Mesodermal cell (in vitro differentiated cells): ENCODE measurements at regions not wholly inside any gene's neighbourhood (a gene's known extent, or its start where the extent isn't known, plus 50 kb on each side); places are given as distances from the start of the nearest gene placed in this dataset.

ENCODE experiments used
- H3K27ac ChIP-seq: 2 replicates; pipeline ENCODE4 v1.7.0; 2013; ENCODE audit warnings: mild to moderate bottlenecking, low read depth, low read length, moderate library complexity; ENCODE audit not compliant: severe bottlenecking
- H3K36me3 ChIP-seq: 2 replicates; pipeline ENCODE4 v1.7.1; 2013; ENCODE audit warnings: mild to moderate bottlenecking, low read length, moderate library complexity; ENCODE audit not compliant: control insufficient read depth, insufficient read depth
- H3K4me1 ChIP-seq: one replicate; pipeline ENCODE4 v1.7.1; 2013; ENCODE audit warnings: mild to moderate bottlenecking, low read length; ENCODE audit not compliant: insufficient read depth, control insufficient read depth, poor library complexity, severe bottlenecking
- H3K4me3 ChIP-seq: 2 replicates; pipeline ENCODE4 v1.7.0; 2013; ENCODE audit warnings: low read length, control low read depth, mild to moderate bottlenecking; ENCODE audit not compliant: insufficient read depth, poor library complexity, severe bottlenecking; ENCODE audit errors: extremely low read depth
- H3K9me3 ChIP-seq: 2 replicates; pipeline ENCODE4 v1.7.1; 2013; ENCODE audit warnings: mild to moderate bottlenecking, low read length, moderate library complexity; ENCODE audit not compliant: control insufficient read depth
- WGBS, 2 experiments: methylation state at CpG; one replicate each; pipeline ENCODE4 v1.1.5; 2013; ENCODE audit warnings: missing lambda C conversion rate in 2 of 2; ENCODE audit not compliant: insufficient coverage in 2 of 2; 5-methylcytosine and 5-hydroxymethylcytosine counted together

DNA sequence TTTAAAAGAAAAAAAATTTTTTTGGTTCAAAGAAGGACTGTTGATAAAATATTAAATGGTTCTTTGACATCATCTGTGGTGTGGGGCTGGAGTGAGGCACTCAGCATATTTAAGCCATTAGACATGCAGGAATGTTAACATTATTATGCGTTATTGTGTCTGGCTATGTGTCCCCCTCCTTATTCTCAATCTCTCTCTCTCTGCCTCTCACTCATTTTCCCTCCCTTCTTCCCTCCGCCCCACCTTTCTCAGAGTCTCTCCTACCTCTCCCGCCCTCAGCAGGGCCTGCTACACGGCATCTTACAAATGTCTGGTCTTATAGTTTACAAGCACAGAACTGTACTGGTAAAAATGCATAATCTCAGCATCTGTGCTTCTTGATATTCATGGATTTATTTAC is 287.8 kb upstream of the TMEM161B start:
- WGBS, 2 experiments, result 33 to 55% methylated on average over 1 to 2 of the region's 4 CpGs
- no peak overlapping the region for H3K27ac ChIP-seq
- H3K36me3 ChIP-seq, result no peaks in the 10 kb centered on the region
- no peak overlapping the region for H3K4me3 ChIP-seq
- H3K4me1 ChIP-seq, result no peaks in the 10 kb centered on the region
- no peaks in the 10 kb centered on the region for H3K9me3 ChIP-seq

DNA sequence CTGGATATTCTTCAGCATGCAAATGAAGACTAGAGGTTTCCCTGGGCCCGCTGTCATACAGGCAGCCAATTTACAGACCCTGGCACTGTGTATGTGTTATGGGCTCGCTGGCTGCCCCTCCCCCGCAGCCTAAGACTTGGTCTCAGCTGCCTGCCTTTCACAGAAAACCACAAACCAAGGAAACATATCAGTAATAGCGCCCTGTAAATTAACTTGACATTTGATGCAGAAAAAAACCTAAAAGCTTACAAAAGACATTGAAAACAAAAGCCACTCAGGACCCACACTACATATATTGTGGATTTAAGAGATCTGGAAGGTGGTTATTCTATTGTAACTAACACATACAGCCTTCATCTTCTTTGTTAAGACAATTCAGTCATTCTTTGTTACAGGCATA is 287.0 kb upstream of the TMEM161B start:
- no peak overlapping the region for H3K4me3 ChIP-seq
- no peaks in the 10 kb centered on the region for H3K4me1 ChIP-seq
- H3K9me3 ChIP-seq, result no peaks in the 10 kb centered on the region
- no peaks in the 10 kb centered on the region for H3K36me3 ChIP-seq
- no peak overlapping the region for H3K27ac ChIP-seq
- WGBS, 2 experiments, result 17% methylated on average over 2 of the region's 4 CpGs; no CpG with 5 or more reads in 1 of the 2 experiments

DNA sequence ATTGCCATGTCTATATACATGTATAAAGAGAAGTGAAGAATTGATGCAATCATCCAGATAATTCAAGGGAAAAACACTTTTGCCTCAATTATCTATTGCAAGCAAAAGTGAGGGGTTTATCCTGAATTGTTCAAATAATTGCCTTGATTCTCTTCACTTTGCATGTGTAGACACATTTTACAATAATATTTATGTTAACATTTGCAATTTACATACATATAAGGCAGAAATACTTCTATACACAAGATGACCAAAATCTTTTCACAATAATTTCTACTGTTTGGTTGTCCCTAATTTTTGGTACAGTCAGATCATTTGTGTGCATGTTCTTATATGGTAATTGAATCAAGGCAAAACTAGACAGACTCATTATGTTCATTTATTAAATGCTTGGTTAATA is 285.3 kb upstream of the TMEM161B start:
- no peaks in the 10 kb centered on the region for H3K36me3 ChIP-seq
- no peak overlapping the region for H3K27ac ChIP-seq
- H3K9me3 ChIP-seq, result no peaks in the 10 kb centered on the region
- H3K4me3 ChIP-seq, result no peak overlapping the region
- no peaks in the 10 kb centered on the region for H3K4me1 ChIP-seq

DNA sequence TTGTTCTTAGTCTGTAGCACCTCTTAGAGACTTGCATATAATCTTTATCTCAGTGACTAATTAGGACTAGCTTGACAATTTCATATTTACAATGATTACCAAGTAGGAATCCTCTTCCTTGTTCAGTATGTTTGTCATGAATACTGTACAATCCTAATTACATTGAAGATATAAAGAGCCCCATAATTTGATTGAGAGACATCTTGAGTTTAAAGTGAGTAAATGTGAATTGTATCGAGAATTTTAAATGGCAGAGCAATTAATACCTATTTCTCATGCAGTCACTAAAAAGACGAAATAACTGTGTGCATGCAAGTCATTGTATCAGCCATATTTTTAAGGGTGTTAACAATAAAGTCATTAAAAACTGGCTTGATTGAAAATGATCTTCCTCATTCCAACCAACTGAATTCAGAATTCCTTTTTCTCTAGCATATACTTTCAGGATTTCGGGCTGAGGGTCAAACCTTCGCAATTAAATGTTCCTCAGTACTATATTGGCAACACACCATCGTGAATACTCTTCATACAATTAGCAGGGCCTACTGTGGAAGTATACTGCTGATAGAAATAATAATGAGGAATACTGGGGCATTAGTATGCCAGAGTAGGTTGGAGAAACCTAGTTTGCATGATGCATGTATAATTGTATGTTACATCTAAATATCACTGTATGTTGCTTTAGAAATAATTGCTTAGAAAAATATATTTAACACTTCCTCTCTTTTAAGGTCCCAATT is 284.7 kb upstream of the TMEM161B start:
- WGBS, 2 experiments, result 75% methylated on average over 1 of the region's 5 CpGs; no CpG with 5 or more reads in 1 of the 2 experiments
- Histone ChIP-seq H3K9me3 (no peaks in the 10 kb centered on the region), H3K4me1 (no peaks in the 10 kb centered on the region), H3K27ac (no peak overlapping the region), H3K4me3 (no peak overlapping the region), H3K36me3 (no peaks in the 10 kb centered on the region)

DNA sequence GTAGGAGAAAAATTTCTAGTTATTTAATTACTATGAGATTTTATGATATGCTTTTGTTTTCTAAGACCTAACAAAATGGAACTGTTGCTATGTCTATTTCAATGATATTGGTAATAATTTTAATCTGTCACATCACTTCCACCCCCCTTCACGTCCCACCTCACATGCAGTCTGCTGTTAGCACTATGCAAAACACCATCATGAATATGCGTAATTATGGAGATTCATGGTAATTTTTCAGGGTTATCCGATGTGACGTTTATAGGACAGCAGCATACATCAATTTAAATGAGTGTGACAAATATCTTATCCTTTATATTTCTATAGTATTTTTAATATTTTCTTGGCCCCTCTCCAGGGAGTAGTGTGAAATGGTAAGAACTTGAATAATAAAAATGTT is 283.8 kb upstream of the TMEM161B start:
- Histone ChIP-seq H3K27ac (no peak overlapping the region), H3K4me3 (no peak overlapping the region), H3K4me1 (no peaks in the 10 kb centered on the region), H3K36me3 (no peaks in the 10 kb centered on the region), H3K9me3 (no peaks in the 10 kb centered on the region)
- no CpG with 5 or more reads among the region's 4 CpGs for WGBS, 2 experiments

DNA sequence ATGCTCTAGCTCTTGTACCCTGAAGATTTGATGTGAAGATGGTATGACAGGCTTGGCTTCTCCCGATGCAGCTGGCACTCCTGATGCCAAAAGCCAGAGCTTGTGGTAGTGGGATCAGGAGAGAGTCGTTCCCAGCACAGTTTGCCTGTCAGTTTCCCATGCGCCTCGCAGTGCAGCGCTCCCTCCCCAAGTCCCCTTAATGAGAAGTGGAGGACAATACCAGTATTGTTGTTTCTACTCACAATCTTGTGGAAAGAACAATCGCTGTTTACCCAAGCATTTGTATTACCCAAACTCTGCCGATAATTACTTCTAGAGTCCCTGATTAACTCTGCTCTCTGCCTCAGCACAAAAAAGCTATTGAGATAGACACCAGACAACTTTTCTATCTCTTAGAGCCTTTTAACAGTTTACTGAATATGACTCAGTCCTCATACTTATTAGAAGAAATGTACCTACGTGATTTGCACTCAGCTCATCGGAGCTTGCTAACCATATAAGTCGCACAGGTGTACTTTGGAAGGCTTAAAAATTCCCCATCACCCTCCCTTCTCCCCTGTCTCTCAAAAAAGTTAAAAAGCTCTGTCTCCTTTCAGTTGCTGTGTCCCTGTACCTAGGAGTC is 283.2 kb upstream of the TMEM161B start:
- WGBS, 2 experiments, result 55 to 73% methylated on average over 6 to 9 of the region's 10 CpGs
- no peaks in the 10 kb centered on the region for H3K36me3 ChIP-seq
- no peaks in the 10 kb centered on the region for H3K9me3 ChIP-seq
- H3K4me1 ChIP-seq, result no peaks in the 10 kb centered on the region
- no peak overlapping the region for H3K4me3 ChIP-seq
- no peak overlapping the region for H3K27ac ChIP-seq

DNA sequence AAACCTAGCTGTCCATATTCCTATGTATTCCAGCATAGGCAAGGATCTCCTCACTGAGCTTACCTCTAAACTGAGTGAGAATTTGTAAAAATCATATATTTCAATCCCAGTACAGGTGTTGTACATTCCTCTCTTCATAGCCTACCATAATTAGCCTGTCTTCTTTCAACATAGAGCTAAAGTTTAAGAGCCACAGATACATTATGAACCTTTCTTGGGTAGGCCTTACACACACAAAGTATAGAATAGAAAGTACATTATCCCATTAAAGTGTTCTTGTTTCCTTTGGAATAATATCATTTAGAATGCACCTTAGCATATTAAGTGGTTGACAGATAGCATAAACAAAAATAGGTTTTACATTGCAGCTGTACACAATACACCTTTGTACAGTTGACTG is 282.1 kb upstream of the TMEM161B start:
- H3K27ac ChIP-seq, result no peak overlapping the region
- no peaks in the 10 kb centered on the region for H3K4me1 ChIP-seq

DNA sequence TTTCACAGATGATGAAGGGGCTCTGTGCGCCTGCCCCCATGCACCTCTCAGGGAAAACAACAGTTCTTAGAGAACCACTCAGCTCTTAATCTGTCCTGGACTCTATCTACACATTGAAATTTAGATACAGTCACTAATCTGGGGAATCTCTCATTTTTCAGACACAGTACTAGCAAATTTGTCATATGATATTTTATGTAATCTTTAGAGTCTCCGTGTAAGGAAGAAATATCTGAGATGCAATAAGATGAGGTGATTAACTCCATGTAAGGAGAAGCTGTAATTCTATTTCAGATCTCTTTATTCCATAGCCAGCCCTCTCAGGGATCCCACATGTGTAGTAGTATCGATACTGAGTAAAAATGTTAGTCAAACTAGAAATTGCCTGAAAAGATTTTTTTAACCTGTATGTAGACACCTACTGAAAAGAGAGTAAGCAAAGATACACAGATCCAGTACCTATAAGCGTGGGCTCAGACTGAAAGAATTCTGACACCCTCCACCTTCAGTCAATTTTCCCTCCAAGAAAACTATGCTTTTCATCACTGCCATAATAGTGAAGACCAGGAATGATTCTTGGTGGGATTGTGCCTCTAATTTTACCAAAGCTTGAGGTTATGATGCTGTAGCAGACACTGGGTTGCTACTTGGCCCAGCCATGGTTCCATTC is 279.6 kb upstream of the TMEM161B start:
- 83% methylated on average over 2 of the region's 4 CpGs; no CpG with 5 or more reads in 1 of the 2 experiments for WGBS, 2 experiments
- no peaks in the 10 kb centered on the region for H3K4me1 ChIP-seq
- no peaks in the 10 kb centered on the region for H3K9me3 ChIP-seq
- no peak overlapping the region for H3K4me3 ChIP-seq
- H3K27ac ChIP-seq, result no peak overlapping the region
- no peaks in the 10 kb centered on the region for H3K36me3 ChIP-seq

More for the DNA sequence above, 282.1 kb upstream of the TMEM161B start:
- Histone ChIP-seq H3K9me3 (no peaks in the 10 kb centered on the region), H3K36me3 (no peaks in the 10 kb centered on the region), H3K4me3 (no peak overlapping the region)

DNA sequence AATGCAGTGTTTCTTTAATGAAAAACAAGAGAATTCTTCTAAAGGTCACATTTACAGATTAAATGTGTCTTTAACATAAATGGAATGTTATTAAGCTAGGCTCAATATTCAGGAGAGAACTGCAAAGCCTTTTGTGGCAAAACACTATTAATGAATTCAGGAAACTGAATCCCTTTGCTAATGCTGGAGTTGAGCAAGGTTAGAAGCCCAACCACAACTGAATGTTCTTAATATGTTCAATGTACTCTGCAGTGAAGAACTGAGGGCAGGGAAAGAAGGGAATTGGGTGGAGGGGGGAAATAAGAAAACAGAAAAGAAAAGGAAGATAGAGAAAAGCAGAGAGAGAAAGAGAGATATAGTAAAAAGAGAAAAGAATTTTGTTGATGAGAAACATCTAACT is 276.7 kb upstream of the TMEM161B start:
- no peaks in the 10 kb centered on the region for H3K36me3 ChIP-seq
- no peaks in the 10 kb centered on the region for H3K9me3 ChIP-seq
- H3K4me3 ChIP-seq, result no peak overlapping the region
- H3K4me1 ChIP-seq, result no peaks in the 10 kb centered on the region
- no peak overlapping the region for H3K27ac ChIP-seq

DNA sequence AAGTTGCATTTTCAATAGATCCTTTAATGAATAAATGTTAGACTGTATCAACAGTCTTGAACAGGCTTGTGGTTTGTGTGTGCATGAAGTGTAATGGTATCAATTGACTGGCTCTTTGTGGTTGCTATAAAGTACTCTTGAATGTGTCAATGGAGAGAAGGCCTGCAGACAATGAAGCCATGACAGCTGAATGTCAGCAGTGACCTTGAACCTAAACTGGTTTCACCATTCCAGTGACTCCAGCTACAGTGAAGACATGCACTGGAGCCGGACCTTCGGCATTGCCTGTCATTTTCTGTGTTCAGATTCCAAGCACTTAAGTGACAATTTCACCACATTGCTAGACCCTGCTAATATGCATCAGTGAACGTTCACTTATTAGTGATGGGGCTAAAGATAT is 276.0 kb upstream of the TMEM161B start:
- H3K4me1 ChIP-seq, result no peaks in the 10 kb centered on the region
- no peak overlapping the region for H3K27ac ChIP-seq
- no peaks in the 10 kb centered on the region for H3K9me3 ChIP-seq
- no peak overlapping the region for H3K4me3 ChIP-seq
- H3K36me3 ChIP-seq, result no peaks in the 10 kb centered on the region
- 85% methylated on average over 3 of the region's 3 CpGs; no CpG with 5 or more reads in 1 of the 2 experiments for WGBS, 2 experiments

DNA sequence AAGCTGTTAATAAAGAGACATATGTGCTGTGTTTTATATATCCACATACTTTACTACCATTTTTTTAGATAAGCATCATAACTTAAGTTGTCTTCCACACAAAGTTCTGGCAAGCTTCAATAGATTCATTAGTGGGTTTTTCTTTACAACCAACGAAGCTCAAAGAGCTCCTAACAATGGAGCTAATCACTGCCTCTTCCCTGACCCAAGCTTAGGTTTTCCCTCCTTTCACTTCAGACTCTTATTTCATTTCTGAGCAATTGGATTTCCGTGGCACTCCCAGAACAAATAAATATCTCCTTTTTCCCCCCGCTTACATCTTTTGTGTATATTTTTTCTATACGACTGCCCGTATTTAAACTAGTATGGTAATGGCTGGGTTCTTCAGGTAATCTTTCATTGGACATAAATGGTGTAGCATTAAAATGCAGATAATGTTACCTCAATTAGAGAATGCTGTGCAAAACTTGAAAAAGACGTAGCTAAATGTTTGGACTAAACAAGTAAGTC is 275.5 kb upstream of the TMEM161B start:
- H3K27ac ChIP-seq, result no peak overlapping the region
- H3K9me3 ChIP-seq, result no peaks in the 10 kb centered on the region
- H3K4me1 ChIP-seq, result no peaks in the 10 kb centered on the region
- no peak overlapping the region for H3K4me3 ChIP-seq
- H3K36me3 ChIP-seq, result no peaks in the 10 kb centered on the region
- 87 to 88% methylated on average over 2 to 3 of the region's 6 CpGs for WGBS, 2 experiments
